Forelimb muscle (tissue), 1 donor: ENCODE measurements at regions not wholly inside any gene's neighbourhood (a gene's known extent, or its start where the extent isn't known, plus 50 kb on each side); places are given as distances from the start of the nearest gene placed in this dataset.
"Not testable (repeated sequence)": the region's sequence is repeated elsewhere in the genome, so short reads cannot be mapped to it uniquely, and the experiment has no call there.

Experiments used
- DNase-seq: peaks from one replicate; pipeline ENCODE4 v3.0.0-alpha.2; 2013; ENCODE audit warnings: low read depth

DNA sequence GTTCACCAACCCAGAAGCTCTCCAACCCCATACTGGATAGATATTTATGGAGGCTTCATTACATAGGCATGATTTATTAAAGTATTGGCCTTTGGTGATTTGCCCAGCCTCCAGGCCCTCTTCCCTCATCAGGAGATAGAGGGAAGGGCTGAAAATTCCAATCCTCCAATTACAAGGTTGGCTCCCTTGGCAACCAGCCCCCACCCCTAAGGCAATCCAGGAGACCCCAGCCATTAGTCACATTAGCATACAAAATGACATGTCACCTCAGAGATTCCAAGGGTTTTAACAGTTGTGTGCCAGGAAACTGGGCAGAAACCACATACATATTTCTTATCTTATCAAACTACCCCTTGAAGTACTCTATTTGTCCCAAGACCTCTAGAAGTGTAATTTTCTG is 210.0 kb downstream of the HINT1 start:
- DNase-seq = no peak

DNA sequence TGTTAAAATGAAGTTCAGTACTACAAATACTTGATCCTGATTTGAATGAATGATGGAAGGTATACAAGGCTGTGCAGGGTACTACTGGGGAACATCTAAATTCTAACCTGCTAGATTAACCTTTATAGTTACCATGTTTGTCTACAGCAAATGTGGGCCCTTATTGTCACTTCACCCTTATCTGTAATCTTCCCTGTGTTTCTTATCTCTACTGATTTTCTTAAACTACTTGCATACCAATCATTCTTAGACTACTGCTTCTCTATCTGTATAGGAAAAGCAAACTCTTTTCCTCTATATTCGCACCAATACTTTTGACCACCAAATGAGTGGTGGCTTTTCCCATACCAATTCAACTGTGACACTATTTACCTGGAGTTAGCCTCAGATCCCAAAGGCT is 210.7 kb downstream of the HINT1 start:
- no peak for DNase-seq

DNA sequence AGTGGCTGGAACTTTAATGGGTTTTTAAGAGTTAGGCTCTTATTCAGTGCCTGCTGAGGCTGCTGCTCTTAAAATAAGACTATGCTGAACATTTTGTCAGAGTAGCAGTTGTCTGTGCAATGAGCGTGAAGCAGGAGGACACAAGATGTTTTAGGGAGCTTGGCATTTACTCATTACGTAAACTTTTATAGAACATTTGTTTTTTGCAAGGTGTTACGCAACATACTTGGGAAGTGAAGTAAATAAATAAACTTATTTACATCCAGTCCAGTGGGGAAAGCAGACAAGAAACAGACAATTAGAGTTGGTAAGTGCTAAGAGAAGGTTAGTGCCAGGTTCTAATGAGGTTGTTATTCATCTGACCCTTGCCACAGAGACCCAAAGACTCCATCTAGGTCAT is 226.0 kb downstream of the HINT1 start:
- DNase-seq = no peak

- no peak for DNase-seq
These were observed 228.0 kb downstream of the HINT1 start for GRCh38 chr5:130937046-130937445.

DNA sequence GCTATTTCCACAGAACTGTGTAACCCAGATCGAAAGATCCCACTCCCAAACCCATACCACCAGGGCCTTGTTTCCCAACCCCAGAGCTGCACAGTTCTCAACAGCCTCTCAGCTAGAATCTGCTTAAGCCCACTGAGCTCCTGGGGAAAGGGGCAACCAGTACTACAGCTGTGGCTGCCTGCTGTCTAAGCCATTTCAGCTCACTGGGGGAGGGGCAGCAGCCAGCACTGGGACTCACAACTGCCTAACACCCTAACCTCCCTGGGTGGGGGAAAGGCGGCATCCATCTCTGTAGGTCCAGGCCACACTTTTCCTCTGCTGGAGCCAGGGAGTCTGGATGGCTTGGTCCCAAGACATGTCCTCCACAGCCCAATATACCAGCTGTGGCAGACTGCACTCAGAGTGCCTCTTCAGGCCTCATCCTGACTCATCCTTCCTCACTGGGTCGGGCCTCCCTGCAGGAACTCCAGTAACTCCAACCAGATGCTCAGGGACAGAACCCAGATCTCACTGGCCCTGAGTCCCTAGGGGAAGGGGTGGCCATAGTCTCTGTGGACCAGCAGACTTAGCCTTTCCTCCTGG is 241.4 kb downstream of the HINT1 start:
- DNase-seq = no peak

GRCh38 chr5:130912088-130912487 is 253.0 kb downstream of the HINT1 start:
- DNase-seq = no peak

GRCh38 chr5:130908186-130908585 is 256.9 kb downstream of the HINT1 start:
- DNase-seq = no peak

- not testable (repeated sequence) for DNase-seq
These were observed 267.4 kb downstream of the HINT1 start for GRCh38 chr5:130897537-130898195.

DNA sequence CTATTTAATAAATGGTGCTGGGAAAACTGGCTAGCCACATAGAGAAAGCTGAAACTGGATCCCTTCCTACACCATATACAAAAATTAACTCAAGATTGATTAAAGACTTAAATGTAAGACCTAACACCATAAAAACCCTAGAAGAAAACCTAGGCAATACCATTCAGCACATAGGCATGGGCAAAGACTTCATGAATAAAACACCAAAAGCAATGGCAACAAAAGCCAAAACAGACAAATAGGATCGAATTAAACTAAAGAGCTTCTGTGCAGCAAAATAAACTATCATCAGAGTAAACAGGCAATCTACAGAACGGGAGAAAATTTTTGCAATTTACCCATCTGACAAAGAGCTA is 267.9 kb downstream of the HINT1 start:
- DNase-seq = not testable (repeated sequence)

DNA sequence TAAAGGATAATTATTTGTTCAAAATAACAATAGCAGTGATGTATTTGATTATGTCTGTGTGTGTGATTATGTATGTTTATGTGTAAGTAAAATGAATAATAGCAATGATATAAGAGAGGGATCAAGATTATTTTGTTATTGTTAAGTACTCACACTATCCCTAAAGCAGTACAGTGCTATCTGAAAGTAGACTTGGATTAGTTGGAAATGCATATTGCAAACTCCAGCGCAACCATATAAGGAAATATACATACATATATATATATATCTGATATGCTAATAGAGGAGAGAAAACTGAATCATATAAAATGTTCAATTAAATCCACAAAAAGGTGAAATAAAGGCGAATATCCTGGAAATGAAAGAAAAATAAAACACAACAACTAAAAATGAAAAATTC is 268.4 kb downstream of the HINT1 start:
- DNase-seq = no peak

- DNase-seq = no peak
These were observed 272.1 kb downstream of the HINT1 start for GRCh38 chr5:130893006-130893405.

DNA sequence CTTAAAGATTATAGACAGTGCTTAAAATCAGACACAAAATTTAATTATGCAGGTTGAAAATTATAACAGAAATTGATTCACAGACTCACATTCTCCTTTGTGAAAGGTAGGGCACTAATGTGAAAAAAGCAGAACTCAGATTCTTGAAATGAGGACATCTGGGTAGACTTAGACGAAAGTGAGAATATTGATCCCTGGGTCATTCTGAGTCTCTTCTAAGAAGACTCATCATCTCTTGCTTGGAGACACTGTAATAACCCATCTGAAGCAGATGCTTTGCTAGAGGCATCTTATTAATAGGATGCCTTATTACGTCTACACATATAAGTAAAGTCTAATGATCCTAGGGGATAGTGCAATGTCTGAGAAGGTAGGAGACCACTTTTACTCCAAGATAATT is 274.4 kb downstream of the HINT1 start:
- no peak for DNase-seq

DNA sequence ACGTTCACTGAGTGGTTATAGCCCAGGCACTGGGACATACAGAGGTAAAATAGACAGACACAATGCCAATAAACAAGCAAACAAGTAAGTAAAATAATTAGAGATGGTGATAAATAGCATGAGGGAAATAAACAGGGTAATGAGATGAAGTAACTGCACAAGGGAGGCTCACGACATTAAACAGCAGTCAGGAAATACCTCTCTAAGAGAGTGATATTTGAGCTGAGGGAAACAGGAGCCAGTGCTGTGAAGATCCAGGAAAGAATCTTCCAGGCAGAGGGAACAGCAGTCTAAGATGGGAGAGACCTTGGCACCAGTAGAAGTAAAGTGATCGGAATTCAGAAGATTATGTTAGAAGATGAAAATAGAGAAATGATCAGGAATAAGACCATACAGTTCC is 279.4 kb downstream of the HINT1 start:
- DNase-seq = no peak

GRCh38 chr5:130885027-130885426 is 280.0 kb downstream of the HINT1 start:
- DNase-seq = no peak

DNA sequence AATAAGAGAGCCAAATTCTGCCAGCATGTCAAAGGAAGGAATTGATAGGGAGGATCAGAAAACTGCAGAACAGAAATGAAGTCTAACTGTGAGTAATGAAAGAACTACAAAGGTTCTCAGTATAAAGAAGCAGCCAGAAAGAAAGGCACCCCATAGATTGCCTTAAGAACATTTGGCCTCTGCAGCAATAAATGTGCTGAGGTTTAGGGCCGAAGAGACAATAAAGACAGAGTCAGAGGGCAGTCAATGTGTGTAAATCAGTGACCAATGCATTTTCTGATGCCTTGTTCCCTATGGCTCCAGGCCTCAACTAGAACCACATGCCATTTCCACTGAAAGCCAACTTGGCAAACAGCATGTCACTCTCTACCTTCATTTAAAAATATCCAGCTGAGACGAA is 281.0 kb downstream of the HINT1 start:
- no peak for DNase-seq

GRCh38 chr5:130875656-130876055 is 289.4 kb downstream of the HINT1 start:
- DNase-seq = no peak

DNA sequence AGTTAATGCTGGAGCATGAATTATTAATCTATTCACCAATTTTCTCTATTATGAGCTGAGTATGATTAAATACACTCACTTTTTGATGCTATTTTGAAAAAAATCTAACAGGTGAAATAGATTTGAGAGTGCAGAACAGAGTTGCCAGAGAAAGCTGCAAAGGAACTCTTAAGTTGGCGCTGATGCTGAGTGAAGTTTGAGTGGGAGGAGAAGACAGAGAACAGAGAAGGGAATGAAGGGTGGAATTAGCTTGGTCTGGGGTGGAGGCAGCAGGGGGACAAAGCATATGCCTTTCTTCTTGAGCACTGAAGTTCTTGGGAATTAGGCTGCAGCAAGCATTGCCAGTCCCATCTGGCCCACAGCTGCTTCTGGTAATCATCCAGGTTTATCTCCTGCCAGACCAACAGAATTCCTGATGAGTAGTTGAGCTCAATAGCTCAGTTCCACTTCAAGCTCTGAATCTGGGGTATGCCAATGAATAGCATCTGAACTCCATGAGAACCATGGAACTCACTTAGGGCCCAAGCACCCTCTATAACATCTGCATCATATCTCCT is 290.1 kb downstream of the HINT1 start:
- no peak for DNase-seq

- peak; percentile 22 for DNase-seq
These were observed 293.5 kb downstream of the HINT1 start for GRCh38 chr5:130871346-130872086.

- no peak for DNase-seq
These were observed 294.4 kb downstream of the HINT1 start for GRCh38 chr5:130870691-130871090.

- peak; percentile 46 for DNase-seq
These were observed 296.7 kb downstream of the HINT1 start for GRCh38 chr5:130868186-130868840.

GRCh38 chr5:130845049-130845765 is 319.8 kb downstream of the HINT1 start:
- no peak for DNase-seq
